ENCODE measurements at regions not wholly inside any gene's neighbourhood (a gene's known extent, or its start where the extent isn't known, plus 50 kb on each side); places are given as distances from the start of the nearest gene placed in this dataset.

DNA sequence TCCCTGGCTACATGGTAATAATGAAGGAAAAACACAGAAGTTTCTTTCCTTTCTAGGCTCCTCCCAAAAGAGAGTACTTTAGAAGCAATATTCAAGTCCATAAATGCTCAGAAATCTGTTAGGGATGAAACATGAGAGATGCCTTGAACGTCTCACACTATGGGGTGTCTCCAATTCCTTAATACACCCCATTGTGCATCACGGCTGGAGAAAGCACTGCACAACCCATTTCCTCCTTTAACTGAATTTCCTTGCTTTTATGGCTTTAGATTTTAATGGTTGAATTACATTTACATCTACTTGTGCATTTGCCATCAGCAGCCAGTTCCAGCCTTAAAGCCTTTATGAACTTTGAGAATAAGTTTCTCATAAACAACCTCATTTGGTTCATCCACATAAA, 498.9 kb upstream of the PTBP2 start:
- TF ChIP-seq EP300 (IDR thresholded peaks at IDR 0.05), result no peak
- TF ChIP-seq, protein P1, sequence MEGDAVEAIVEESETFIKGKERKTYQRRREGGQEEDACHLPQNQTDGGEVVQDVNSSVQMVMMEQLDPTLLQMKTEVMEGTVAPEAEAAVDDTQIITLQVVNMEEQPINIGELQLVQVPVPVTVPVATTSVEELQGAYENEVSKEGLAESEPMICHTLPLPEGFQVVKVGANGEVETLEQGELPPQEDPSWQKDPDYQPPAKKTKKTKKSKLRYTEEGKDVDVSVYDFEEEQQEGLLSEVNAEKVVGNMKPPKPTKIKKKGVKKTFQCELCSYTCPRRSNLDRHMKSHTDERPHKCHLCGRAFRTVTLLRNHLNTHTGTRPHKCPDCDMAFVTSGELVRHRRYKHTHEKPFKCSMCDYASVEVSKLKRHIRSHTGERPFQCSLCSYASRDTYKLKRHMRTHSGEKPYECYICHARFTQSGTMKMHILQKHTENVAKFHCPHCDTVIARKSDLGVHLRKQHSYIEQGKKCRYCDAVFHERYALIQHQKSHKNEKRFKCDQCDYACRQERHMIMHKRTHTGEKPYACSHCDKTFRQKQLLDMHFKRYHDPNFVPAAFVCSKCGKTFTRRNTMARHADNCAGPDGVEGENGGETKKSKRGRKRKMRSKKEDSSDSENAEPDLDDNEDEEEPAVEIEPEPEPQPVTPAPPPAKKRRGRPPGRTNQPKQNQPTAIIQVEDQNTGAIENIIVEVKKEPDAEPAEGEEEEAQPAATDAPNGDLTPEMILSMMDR (IDR thresholded peaks at IDR 0.05), result no peak
